SU-DHL-6 (cell line): ENCODE measurements at regions not wholly inside any gene's neighbourhood (a gene's known extent, or its start where the extent isn't known, plus 50 kb on each side); places are given as distances from the start of the nearest gene placed in this dataset.
"Not testable (repeated sequence)": the region's sequence is repeated elsewhere in the genome, so short reads cannot be mapped to it uniquely, and the experiment has no call there.

Experiments used
- EZH2phosphoT487 ChIP-seq: fragments of 200-600 bp; sonication (generic), shearing (Covaris generic); conservative IDR thresholded peaks from 2 replicates; pipeline ENCODE4 v1.6.1; 2018; ENCODE audit warnings: mild to moderate bottlenecking, antibody characterized with exemption, low read length, moderate library complexity, mixed read lengths
- TF ChIP-seq, protein P1 (sequence below): fragments of 200-600 bp; sonication (generic); IDR thresholded peaks from one replicate; pipeline ENCODE4 v1.5.1; 2017; ENCODE audit warnings: antibody characterized with exemption, mild to moderate bottlenecking, low read length, moderate library complexity; ENCODE audit not compliant: insufficient read depth, poor library complexity, severe bottlenecking

DNA sequence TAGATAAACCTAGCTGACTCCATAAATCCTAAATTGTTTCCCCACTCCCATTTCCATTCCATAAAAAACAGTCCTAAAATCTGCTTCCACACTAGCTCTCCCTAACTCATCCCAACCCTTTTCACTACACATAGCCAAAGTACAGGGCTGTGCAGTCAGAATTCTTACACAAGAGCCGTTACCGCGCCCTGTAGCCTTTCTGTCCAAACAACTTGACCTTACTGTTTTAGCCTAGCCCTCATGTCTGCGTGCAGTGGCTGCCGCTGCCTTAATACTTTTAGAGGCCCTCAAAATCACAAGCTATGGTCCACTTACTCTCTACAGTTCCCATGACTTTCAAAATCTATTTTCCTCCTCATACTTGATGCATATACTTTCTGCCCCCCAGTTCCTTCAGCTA lies 516.8 kb downstream of the MATN1 start:
- TF ChIP-seq, protein P1, sequence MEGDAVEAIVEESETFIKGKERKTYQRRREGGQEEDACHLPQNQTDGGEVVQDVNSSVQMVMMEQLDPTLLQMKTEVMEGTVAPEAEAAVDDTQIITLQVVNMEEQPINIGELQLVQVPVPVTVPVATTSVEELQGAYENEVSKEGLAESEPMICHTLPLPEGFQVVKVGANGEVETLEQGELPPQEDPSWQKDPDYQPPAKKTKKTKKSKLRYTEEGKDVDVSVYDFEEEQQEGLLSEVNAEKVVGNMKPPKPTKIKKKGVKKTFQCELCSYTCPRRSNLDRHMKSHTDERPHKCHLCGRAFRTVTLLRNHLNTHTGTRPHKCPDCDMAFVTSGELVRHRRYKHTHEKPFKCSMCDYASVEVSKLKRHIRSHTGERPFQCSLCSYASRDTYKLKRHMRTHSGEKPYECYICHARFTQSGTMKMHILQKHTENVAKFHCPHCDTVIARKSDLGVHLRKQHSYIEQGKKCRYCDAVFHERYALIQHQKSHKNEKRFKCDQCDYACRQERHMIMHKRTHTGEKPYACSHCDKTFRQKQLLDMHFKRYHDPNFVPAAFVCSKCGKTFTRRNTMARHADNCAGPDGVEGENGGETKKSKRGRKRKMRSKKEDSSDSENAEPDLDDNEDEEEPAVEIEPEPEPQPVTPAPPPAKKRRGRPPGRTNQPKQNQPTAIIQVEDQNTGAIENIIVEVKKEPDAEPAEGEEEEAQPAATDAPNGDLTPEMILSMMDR: not testable (repeated sequence)
- not testable (repeated sequence) for TF ChIP-seq EZH2phosphoT487
